Endothelial cell (in vitro differentiated cells): ENCODE measurements at regions not wholly inside any gene's neighbourhood (a gene's known extent, or its start where the extent isn't known, plus 50 kb on each side); places are given as distances from the start of the nearest gene placed in this dataset.

Source experiments
- DNase-seq: peaks from one replicate; pipeline ENCODE4 v3.0.0; 2021; ENCODE audit warnings: low spot score
- H3K27ac Mint-ChIP-seq: one replicate; pipeline ENCODE4 v1.8.0; 2021; ENCODE audit warnings: mixed read lengths, inconsistent platforms; ENCODE audit not compliant: unreplicated experiment
- H3K27me3 Mint-ChIP-seq: one replicate; pipeline ENCODE4 v1.8.0; 2021; ENCODE audit warnings: mild to moderate bottlenecking, moderate library complexity, mixed read lengths, inconsistent platforms; ENCODE audit not compliant: unreplicated experiment
- H3K36me3 Mint-ChIP-seq: one replicate; pipeline ENCODE4 v1.8.0; 2021; ENCODE audit warnings: mild to moderate bottlenecking, low read depth, mixed read lengths, inconsistent platforms; ENCODE audit not compliant: unreplicated experiment
- H3K4me1 Mint-ChIP-seq: one replicate; pipeline ENCODE4 v1.8.0; 2021; ENCODE audit warnings: mild to moderate bottlenecking, mixed read lengths, inconsistent platforms; ENCODE audit not compliant: unreplicated experiment
- H3K4me3 Mint-ChIP-seq: one replicate; pipeline ENCODE4 v1.8.0; 2021; ENCODE audit warnings: mild to moderate bottlenecking, mixed read lengths, inconsistent platforms; ENCODE audit not compliant: unreplicated experiment
- H3K9me3 Mint-ChIP-seq: one replicate; pipeline ENCODE4 v1.8.0; 2021; ENCODE audit warnings: mixed read lengths, inconsistent platforms; ENCODE audit not compliant: unreplicated experiment
- CTCF ChIP-seq: fragments of 200-600 bp; sonication (generic); IDR thresholded peaks from one replicate; pipeline ENCODE4 v1.5.0; 2021; ENCODE audit warnings: antibody characterized with exemption; ENCODE audit not compliant: unreplicated experiment

DNA sequence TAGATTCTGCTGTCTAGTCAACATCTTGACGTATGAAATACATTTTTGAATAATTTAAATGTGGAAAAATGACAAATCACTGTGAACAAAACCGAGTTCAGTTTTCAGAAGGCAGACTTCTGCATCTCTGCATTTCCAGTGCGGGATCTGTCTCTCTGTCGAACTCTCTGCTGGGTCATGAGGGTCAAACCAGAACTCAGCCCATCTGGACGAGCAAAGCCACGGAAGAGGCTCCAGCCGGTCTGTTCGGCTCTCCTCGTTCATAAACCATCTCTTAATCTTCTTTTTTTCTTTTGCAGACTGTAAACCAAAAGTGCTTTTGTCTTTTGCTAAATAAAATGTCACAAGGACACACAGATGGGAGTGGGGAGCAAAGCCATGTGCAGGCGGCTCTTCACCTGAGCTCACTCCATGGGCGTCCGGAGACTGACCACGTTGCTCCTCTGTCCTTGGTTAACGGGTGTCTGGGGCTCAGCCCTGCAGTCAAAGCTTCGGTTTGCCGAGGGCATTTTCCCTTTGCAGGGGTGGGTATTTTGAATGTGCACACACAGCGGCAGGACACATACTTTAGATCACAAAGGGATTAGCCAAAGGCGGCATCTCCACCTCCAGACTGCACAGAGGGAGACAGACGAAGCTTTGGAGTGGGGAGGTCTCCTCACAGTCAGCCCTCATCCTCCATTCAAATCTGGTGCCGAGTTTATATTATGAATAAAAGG lies 737.9 kb upstream of the SALL3 start:
- Mint-ChIP-seq H3K27me3 (peaks cover 14% of the 10 kb centered on the region), H3K27ac (no peak overlapping the region), H3K9me3 (peaks cover 63% of the 10 kb centered on the region), H3K36me3 (peaks cover 24% of the 10 kb centered on the region), H3K4me1 (no peaks in the 10 kb centered on the region), H3K4me3 (no peak overlapping the region)
- TF ChIP-seq CTCF: no peak
- DNase-seq: no peak

GRCh38 chr18:78242254-78242643 lies 737.4 kb upstream of the SALL3 start:
- peaks cover 14% of the 10 kb centered on the region for H3K27me3 Mint-ChIP-seq
- no peak for TF ChIP-seq CTCF
- H3K9me3 Mint-ChIP-seq: peaks cover 63% of the 10 kb centered on the region
- no peak overlapping the region for H3K4me3 Mint-ChIP-seq
- no peak for DNase-seq
- peaks cover 24% of the 10 kb centered on the region for H3K36me3 Mint-ChIP-seq
- H3K4me1 Mint-ChIP-seq: no peaks in the 10 kb centered on the region
- no peak overlapping the region for H3K27ac Mint-ChIP-seq

DNA sequence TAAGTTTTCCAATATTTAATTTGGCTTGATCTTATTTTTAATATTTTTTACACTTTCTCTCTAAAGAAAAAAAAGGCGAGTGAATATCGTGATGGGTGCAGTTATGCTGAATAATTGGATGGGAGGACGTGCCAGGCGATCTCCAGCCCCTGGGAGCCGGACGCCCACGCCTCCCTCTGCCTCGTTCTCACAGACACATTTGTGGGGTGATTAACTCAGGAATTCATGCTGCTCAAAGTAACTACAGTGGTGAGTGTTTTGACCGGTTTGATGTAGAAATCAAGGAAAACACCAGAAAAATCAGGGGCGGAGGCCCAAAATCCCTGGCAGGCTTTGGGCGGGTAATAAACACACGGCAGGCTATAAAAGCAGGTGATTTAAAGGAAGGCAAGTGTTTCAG lies 736.8 kb upstream of the SALL3 start:
- H3K36me3 Mint-ChIP-seq: peaks cover 23% of the 10 kb centered on the region
- no peaks in the 10 kb centered on the region for H3K4me1 Mint-ChIP-seq
- H3K4me3 Mint-ChIP-seq: no peak overlapping the region
- no peak for DNase-seq
- H3K27me3 Mint-ChIP-seq: peaks cover 14% of the 10 kb centered on the region
- no peak for TF ChIP-seq CTCF
- H3K27ac Mint-ChIP-seq: no peak overlapping the region
- H3K9me3 Mint-ChIP-seq: peaks cover 62% of the 10 kb centered on the region

GRCh38 chr18:78244779-78245178 lies 734.8 kb upstream of the SALL3 start:
- no peaks in the 10 kb centered on the region for H3K4me1 Mint-ChIP-seq
- peaks cover 60% of the 10 kb centered on the region for H3K9me3 Mint-ChIP-seq
- H3K4me3 Mint-ChIP-seq: no peak overlapping the region
- peaks cover 9% of the 10 kb centered on the region for H3K36me3 Mint-ChIP-seq
- no peak overlapping the region for H3K27ac Mint-ChIP-seq
- DNase-seq: no peak
- no peak for TF ChIP-seq CTCF
- peaks cover 5% of the 10 kb centered on the region for H3K27me3 Mint-ChIP-seq

DNA sequence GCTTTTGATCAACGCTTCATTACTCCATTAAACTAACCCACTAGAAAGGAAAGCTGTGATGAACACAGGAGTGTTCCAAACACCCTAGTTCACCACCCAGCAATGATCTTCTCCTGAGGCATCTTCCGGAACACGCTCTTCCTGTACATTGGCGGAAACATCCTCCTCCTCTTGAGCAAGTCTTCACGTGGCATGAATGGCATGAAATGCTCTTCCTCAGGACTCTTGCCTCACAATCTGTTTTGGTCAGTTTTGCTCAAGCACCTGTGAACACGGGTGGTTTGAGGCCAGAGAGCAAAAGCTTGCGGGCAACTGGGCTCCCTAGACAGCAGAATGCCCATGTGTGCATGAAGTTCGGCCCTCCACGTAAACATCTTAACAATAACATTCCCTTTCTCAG lies 734.2 kb upstream of the SALL3 start:
- no peaks in the 10 kb centered on the region for H3K4me1 Mint-ChIP-seq
- H3K9me3 Mint-ChIP-seq: peaks cover 57% of the 10 kb centered on the region
- DNase-seq: no peak
- peaks cover 5% of the 10 kb centered on the region for H3K27me3 Mint-ChIP-seq
- TF ChIP-seq CTCF: no peak
- peaks cover 6% of the 10 kb centered on the region for H3K36me3 Mint-ChIP-seq
- no peak overlapping the region for H3K27ac Mint-ChIP-seq
- H3K4me3 Mint-ChIP-seq: no peak overlapping the region
